Effector memory CD8-positive, alpha-beta T cell (primary cell): ENCODE measurements at regions not wholly inside any gene's neighbourhood (a gene's known extent, or its start where the extent isn't known, plus 50 kb on each side); places are given as distances from the start of the nearest gene placed in this dataset.

Source experiments
- ATAC-seq: fragments of 150-1000 bp; cut with Tn5 transposase; replicated peaks from 2 replicates; pipeline ENCODE4 v1.10.0; 2021; ENCODE audit warnings: mild to moderate bottlenecking, moderate library complexity
- DNase-seq, 3 experiments: peaks; one replicate each; pipeline ENCODE4 v3.0.0; 2021
- H3K27ac Mint-ChIP-seq, 2 donors: one replicate each; pipeline ENCODE4 v1.8.0; 2022; ENCODE audit warnings: mild to moderate bottlenecking in 2 of 2, mixed read lengths in 2 of 2, moderate library complexity in 2 of 2
- H3K27me3 Mint-ChIP-seq, 2 donors: one replicate each; pipeline ENCODE4 v1.8.0; 2022; ENCODE audit warnings: mixed read lengths in 2 of 2
- H3K36me3 Mint-ChIP-seq: one replicate; pipeline ENCODE4 v1.8.0; 2022; ENCODE audit warnings: mild to moderate bottlenecking, moderate library complexity, mixed read lengths; ENCODE audit not compliant: insufficient read depth
- H3K4me1 Mint-ChIP-seq, 2 donors: one replicate each; pipeline ENCODE4 v1.8.0; 2022; ENCODE audit warnings: low read depth in 2 of 2, mixed read lengths in 2 of 2
- H3K4me3 Mint-ChIP-seq, 2 donors: one replicate each; pipeline ENCODE4 v1.8.0; 2022; ENCODE audit warnings: mild to moderate bottlenecking in 2 of 2, mixed read lengths in 2 of 2, moderate library complexity in 2 of 2
- H3K9me3 Mint-ChIP-seq, 2 donors: one replicate each; pipeline ENCODE4 v1.8.0; 2022; ENCODE audit warnings: mixed read lengths in 2 of 2

DNA sequence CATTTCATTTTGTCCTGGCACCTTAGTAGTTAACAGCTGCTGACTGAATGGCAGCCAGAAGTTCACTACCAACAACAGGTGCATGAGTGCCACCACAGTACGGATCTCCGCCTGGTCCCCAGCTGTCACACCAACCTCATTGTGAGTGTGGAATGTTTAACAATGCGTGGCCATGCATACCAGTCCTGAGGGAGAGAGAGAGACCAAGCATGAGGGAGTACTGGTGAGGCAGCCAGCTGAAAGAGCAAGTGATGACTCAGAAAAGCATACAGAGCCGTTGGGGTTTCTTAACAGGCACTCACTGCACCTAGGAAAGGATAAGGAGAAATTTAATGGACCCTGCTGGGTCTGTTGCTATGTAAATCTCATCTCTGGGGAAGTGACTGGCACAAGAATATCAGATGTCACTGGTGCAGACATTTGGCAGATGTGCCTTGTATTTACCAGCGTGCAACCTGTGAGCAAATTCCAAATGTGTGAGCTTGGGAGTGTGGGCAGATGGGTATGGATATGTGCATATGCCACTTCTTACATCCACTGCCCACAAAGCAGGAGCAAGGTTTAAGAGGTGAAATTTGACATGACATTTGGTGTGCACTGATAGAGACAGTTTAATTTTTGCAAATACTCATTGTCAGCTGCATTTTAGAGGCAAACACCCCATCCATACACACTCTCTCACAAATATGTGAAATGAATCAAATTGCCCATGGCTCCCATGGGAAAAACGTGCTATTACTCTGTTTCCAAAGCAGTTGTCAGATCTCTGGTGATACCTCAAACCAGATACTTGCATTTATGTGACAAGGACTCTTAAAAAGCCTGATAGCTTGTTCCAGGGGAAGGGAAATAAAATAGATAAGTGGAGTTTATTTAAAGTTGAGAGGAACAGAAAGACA lies 245.2 kb upstream of the ARPP21 start:
- Mint-ChIP-seq H3K36me3 (no peaks in the 10 kb centered on the region), H3K4me3 (no peak overlapping the region), H3K9me3 (peaks cover 7 to 19% of the 10 kb centered on the region in 2 donors), H3K27me3 (no peaks in the 10 kb centered on the region), H3K4me1 (no peaks in the 10 kb centered on the region), H3K27ac (no peak overlapping the region)
- ATAC-seq (no peak), DNase-seq (no peak)

DNA sequence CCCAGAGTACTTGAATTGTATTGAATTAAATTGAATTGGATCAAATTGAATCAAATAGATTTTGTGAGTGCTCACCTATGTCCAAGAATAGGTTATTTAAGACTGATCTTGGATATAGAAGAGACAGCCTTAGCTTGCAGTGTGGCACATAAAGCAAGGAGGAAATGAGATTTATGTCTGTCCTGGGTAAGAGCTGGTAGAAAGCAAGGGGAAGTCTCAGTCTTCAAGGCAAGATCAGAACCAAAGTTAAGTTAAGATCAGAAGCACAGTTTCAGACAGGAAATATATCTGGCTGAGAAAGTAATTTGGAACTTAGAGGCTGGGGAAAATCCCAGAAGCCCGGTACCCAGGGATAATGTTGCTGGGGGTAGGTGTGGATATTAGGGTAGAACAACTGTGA lies 244.4 kb upstream of the ARPP21 start:
- ATAC-seq (no peak), DNase-seq (no peak)
- peaks cover 7 to 19% of the 10 kb centered on the region in 2 donors for H3K9me3 Mint-ChIP-seq
- H3K36me3 Mint-ChIP-seq, result no peaks in the 10 kb centered on the region
- no peaks in the 10 kb centered on the region for H3K27me3 Mint-ChIP-seq
- H3K27ac Mint-ChIP-seq, result no peak overlapping the region
- H3K4me1 Mint-ChIP-seq, result no peaks in the 10 kb centered on the region
- no peak overlapping the region for H3K4me3 Mint-ChIP-seq

- H3K4me1 Mint-ChIP-seq, result no peaks in the 10 kb centered on the region
- H3K27me3 Mint-ChIP-seq, result no peaks in the 10 kb centered on the region
- no peak for ATAC-seq
- peaks cover 6 to 25% of the 10 kb centered on the region in 2 donors for H3K9me3 Mint-ChIP-seq
- no peak for DNase-seq
- H3K36me3 Mint-ChIP-seq, result no peaks in the 10 kb centered on the region
- H3K4me3 Mint-ChIP-seq, result no peak overlapping the region
- H3K27ac Mint-ChIP-seq, result no peak overlapping the region
These were observed 237.7 kb upstream of the ARPP21 start for GRCh38 chr3:35401671-35402070.

DNA sequence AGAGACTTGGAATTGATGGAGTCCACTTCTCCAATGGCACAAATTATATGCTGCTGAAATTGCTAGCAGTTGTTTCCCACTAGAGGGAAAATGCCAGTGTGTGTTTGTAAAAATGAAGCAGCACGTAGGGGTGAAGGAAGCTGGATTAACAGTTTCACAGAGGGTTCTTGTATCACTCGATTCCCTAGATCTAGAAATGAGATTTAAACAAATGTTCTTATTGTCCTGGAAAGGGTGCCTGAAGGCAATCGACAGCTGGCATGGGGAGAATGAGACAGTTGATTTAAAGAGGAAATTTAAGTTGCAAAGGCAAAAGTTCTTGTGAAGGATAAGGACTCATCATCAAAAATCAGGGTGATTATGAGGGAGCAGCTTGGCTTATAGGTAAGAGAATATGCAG lies 234.8 kb upstream of the ARPP21 start:
- Mint-ChIP-seq H3K27ac (no peak overlapping the region), H3K9me3 (peaks cover 11 to 30% of the 10 kb centered on the region in 2 donors), H3K4me1 (no peaks in the 10 kb centered on the region), H3K4me3 (no peak overlapping the region), H3K36me3 (no peaks in the 10 kb centered on the region), H3K27me3 (no peaks in the 10 kb centered on the region)
- DNase-seq (no peak), ATAC-seq (no peak)

DNA sequence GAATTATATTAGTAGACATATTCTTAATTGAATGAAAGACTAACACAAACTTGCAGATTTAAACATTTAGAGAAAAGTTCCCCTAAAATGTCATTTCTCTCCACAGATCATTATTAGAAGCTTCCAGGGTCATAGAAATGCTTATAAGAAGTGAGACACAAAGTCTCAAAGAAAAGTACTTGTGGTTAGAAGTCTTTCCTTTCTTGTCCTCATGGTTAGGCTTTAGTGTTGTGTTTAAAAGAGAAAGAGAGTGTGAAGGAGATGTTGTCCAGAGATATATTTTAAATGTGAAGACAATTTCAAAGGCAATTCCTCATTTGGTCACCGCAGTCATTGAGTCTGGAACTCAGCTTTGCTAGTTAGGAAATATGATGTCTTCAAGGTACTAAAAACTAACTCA lies 230.4 kb upstream of the ARPP21 start:
- no peak overlapping the region for H3K4me3 Mint-ChIP-seq
- H3K4me1 Mint-ChIP-seq, result no peaks in the 10 kb centered on the region
- no peaks in the 10 kb centered on the region for H3K36me3 Mint-ChIP-seq
- H3K27me3 Mint-ChIP-seq, result no peaks in the 10 kb centered on the region
- no peak overlapping the region for H3K27ac Mint-ChIP-seq
- no peak for ATAC-seq
- H3K9me3 Mint-ChIP-seq, result peaks cover 13 to 25% of the 10 kb centered on the region in 2 donors
- DNase-seq, result no peak

DNA sequence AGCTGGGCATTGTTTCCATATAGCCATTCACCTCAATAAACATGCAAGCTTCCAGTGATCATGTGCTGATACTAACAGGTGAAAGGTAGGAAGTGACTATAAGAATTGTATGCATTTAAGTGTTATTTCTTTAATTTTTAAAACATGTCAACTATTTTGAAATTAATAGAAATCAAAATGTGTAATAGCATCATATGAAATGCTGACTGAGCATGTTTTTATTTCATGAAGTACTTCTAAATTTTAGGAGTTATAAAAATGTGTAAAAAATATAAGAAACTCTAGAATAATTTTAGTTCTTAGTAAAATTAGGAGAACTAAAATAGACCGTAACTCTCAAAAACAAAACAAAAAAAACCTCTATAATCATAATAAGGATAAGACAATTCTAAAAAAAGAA lies 229.3 kb upstream of the ARPP21 start:
- Mint-ChIP-seq H3K4me1 (no peaks in the 10 kb centered on the region), H3K27ac (no peak overlapping the region), H3K4me3 (no peak overlapping the region), H3K9me3 (peaks cover 13 to 27% of the 10 kb centered on the region in 2 donors), H3K36me3 (no peaks in the 10 kb centered on the region), H3K27me3 (no peaks in the 10 kb centered on the region)
- DNase-seq (no peak), ATAC-seq (no peak)

GRCh38 chr3:35413483-35413882 lies 225.8 kb upstream of the ARPP21 start:
- Mint-ChIP-seq H3K27ac (no peak overlapping the region), H3K9me3 (peaks cover 8 to 9% of the 10 kb centered on the region in 2 donors), H3K4me1 (no peaks in the 10 kb centered on the region), H3K27me3 (no peaks in the 10 kb centered on the region), H3K4me3 (no peak overlapping the region), H3K36me3 (no peaks in the 10 kb centered on the region)
- ATAC-seq (no peak), DNase-seq (no peak)

GRCh38 chr3:35417080-35417479 lies 222.2 kb upstream of the ARPP21 start:
- no peak overlapping the region for H3K27ac Mint-ChIP-seq
- H3K27me3 Mint-ChIP-seq, result no peaks in the 10 kb centered on the region
- DNase-seq (no peak), ATAC-seq (no peak)
- no peak overlapping the region for H3K4me3 Mint-ChIP-seq
- H3K9me3 Mint-ChIP-seq, result peaks cover 7 to 9% of the 10 kb centered on the region in 2 donors
- H3K4me1 Mint-ChIP-seq, result no peaks in the 10 kb centered on the region
- no peaks in the 10 kb centered on the region for H3K36me3 Mint-ChIP-seq

DNA sequence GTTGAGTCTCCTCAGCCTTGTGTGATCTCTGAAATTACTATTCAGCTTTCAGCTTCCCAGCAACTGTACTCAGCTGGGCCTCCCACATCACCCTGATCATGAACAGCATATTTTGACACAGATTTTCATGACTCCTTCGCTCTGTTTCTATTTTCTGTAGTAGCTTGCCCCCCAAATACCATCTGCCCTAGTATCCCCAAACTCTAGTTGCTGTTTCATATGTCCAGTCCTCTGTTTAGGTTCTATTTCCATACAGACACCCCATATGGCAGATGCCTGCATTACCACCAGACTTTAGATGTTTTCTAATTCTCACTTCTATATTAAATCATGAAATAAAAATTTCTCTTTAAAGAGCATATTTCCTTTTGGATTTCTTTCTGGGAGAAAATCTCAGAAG lies 217.2 kb upstream of the ARPP21 start:
- ATAC-seq, result no peak
- Mint-ChIP-seq H3K9me3 (peaks cover 4 to 7% of the 10 kb centered on the region in 2 donors), H3K27me3 (no peaks in the 10 kb centered on the region), H3K27ac (no peak overlapping the region), H3K4me1 (no peaks in the 10 kb centered on the region), H3K4me3 (no peak overlapping the region), H3K36me3 (no peaks in the 10 kb centered on the region)
- DNase-seq, result no peak

DNA sequence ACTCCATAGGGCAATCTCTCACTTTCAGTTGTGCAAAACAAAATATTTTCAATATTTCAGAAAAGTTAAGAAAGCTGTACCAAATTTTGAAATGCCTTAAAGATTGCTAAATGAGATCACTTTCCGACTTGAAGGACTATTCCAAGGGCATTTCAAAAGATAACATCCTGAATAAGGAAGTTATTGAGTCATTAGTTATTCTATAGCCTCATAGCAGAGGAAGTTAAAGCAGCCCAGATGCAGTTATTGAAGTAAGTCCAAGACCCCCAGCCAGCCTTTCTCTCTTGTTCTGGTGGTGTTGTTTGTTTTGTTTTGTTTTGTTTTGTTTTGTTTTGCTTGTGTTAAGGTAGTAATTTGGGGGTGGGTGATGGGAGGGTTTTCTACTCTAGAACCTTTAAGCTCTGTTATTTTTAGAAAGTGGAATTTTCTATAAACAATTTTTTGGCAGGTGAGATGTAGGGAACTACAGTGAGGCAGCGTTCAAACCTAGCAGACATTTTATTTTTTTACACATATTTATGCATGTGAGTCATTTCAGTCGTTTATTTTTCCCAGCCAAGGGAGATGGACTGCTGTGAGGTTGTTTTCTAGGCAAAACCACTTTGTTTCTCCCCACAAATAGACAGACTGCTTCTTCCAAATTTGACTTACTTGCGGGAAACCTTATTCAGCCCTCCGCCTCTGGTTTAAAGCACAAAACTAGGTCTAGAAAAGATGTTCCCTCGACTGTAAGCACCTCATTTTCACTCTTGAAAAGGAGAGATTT lies 216.3 kb upstream of the ARPP21 start:
- Mint-ChIP-seq H3K27ac (no peak overlapping the region), H3K27me3 (no peaks in the 10 kb centered on the region), H3K36me3 (no peaks in the 10 kb centered on the region), H3K4me1 (no peaks in the 10 kb centered on the region), H3K9me3 (peaks cover 7% of the 10 kb centered on the region in 2 donors), H3K4me3 (no peak overlapping the region)
- DNase-seq (no peak), ATAC-seq (no peak)

GRCh38 chr3:35426366-35426958 lies 212.9 kb upstream of the ARPP21 start:
- no peak for ATAC-seq
- H3K4me3 Mint-ChIP-seq, result no peak overlapping the region
- H3K36me3 Mint-ChIP-seq, result no peaks in the 10 kb centered on the region
- no peaks in the 10 kb centered on the region for H3K27me3 Mint-ChIP-seq
- H3K27ac Mint-ChIP-seq, result no peak overlapping the region
- H3K4me1 Mint-ChIP-seq, result no peaks in the 10 kb centered on the region
- H3K9me3 Mint-ChIP-seq, result peaks cover 7 to 8% of the 10 kb centered on the region in 2 donors
- DNase-seq, result no peak

GRCh38 chr3:35437381-35437780 lies 201.9 kb upstream of the ARPP21 start:
- DNase-seq, result no peak
- ATAC-seq, result no peak
- Mint-ChIP-seq H3K27me3 (no peaks in the 10 kb centered on the region), H3K27ac (no peak overlapping the region), H3K4me3 (no peak overlapping the region), H3K36me3 (no peaks in the 10 kb centered on the region), H3K4me1 (no peaks in the 10 kb centered on the region), H3K9me3 (peaks cover 0 to 7% of the 10 kb centered on the region in 2 donors)

DNA sequence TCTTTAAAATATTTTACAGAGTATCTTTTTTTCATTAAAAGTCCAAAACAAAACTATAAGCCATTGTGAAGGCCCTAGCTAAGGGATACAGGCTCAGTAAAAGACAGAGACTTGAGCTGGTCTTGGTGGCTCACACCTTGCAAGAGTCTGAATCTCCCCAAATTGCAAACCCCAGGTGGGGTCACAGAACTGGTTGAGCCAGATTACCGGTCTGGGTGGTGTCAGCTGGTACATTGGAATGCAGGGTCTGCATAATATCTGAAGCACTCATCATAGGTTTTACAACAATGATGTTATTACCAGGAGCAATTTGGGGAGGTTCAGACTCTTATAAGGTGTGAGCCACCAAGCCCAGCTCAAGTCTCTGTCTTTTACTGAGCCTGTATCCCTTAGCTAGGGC lies 201.2 kb upstream of the ARPP21 start:
- Mint-ChIP-seq H3K27ac (no peak overlapping the region), H3K9me3 (peaks cover 0 to 7% of the 10 kb centered on the region in 2 donors), H3K36me3 (no peaks in the 10 kb centered on the region), H3K4me3 (no peak overlapping the region), H3K4me1 (no peaks in the 10 kb centered on the region), H3K27me3 (no peaks in the 10 kb centered on the region)
- ATAC-seq, result no peak
- no peak for DNase-seq
